ENCODE measurements at regions not wholly inside any gene's neighbourhood (a gene's known extent, or its start where the extent isn't known, plus 50 kb on each side); places are given as distances from the start of the nearest gene placed in this dataset.

DNA sequence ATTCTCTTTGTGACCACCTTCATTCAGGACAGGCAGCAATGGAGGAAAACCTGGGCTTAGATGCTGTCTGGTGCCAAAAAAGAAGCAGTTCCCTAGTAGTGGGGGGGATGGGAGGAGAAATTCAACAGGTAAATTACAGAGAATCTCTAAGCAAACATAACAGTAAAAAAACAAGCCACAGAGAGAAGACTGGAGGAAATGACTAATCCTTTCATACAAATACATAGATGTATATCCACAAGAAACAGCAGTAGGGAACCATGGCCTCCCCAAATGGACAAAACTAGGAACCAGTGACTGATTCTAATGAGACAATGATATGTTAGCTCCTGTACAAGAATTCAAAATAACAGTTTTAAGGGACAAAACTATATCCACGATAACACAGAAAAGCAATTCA, 513.0 kb downstream of the NAV3 start:
- WGBS, 5 donors, result 79 to 91% (median 90%) methylated on average over 1 of the region's 1 CpG
- DNase-seq, result no peak

DNA sequence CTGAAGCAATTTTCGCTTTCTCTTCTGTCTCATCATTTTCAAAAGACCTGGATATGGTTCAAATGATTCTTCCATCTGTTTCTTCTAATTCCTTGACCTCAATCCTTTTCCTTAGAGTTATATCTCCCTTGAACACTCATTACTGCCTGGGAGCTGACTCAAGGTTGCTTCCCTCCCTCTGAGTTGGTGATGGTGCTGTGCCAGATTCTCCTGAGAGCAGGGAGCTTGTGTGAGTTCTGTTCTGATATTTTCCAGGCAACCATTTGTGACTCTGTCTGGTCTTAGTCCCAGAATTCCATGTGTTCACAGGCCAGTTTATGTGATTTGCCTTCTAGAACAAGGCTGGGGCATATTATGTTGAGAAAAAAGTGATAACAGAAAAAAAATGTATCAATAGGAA, 505.1 kb upstream of the SYT1 start:
- Histone ChIP-seq H3K27me3 (replicated peaks in 1 of 7) (no peaks in the 10 kb centered on the region), H3K9me3 (no peaks in the 10 kb centered on the region), H3K4me3 (no peak overlapping the region), H3K4me1 (no peaks in the 10 kb centered on the region), H3K36me3 (no peaks in the 10 kb centered on the region), H3K27ac (no peak overlapping the region)
- WGBS, 5 donors, result 47 to 81% (median 59%) methylated on average over 1 of the region's 1 CpG
- TF ChIP-seq, protein P1, sequence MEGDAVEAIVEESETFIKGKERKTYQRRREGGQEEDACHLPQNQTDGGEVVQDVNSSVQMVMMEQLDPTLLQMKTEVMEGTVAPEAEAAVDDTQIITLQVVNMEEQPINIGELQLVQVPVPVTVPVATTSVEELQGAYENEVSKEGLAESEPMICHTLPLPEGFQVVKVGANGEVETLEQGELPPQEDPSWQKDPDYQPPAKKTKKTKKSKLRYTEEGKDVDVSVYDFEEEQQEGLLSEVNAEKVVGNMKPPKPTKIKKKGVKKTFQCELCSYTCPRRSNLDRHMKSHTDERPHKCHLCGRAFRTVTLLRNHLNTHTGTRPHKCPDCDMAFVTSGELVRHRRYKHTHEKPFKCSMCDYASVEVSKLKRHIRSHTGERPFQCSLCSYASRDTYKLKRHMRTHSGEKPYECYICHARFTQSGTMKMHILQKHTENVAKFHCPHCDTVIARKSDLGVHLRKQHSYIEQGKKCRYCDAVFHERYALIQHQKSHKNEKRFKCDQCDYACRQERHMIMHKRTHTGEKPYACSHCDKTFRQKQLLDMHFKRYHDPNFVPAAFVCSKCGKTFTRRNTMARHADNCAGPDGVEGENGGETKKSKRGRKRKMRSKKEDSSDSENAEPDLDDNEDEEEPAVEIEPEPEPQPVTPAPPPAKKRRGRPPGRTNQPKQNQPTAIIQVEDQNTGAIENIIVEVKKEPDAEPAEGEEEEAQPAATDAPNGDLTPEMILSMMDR (IDR thresholded peaks at IDR 0.05 in 8 of 11, conservative IDR thresholded peaks at IDR 0.05 in 3 of 11), result no peak
- TF ChIP-seq POLR2AphosphoS5 (IDR thresholded peaks at IDR 0.05) (no peak), POLR2A (IDR thresholded peaks at IDR 0.05) (no peak)
- intact Hi-C loops (cut with DNase I; ENCODE audit: low total_unique reads), result no loop called here
- no peak for DNase-seq

More for the DNA sequence above, 513.0 kb downstream of the NAV3 start:
- intact Hi-C loops (cut with DNase I; ENCODE audit: low total_unique reads), result no loop called here
- no peak for TF ChIP-seq POLR2A (IDR thresholded peaks at IDR 0.05)
- H3K9me3 ChIP-seq, result peaks cover 0 to 47% (median 24%) of the 10 kb centered on the region in 8 donors
- no peak overlapping the region for H3K27ac ChIP-seq
- H3K36me3 ChIP-seq, result no peaks in the 10 kb centered on the region
- H3K4me1 ChIP-seq, result no peaks in the 10 kb centered on the region
- no peaks in the 10 kb centered on the region for H3K27me3 ChIP-seq (replicated peaks in 1 of 7)
- no peak overlapping the region for H3K4me3 ChIP-seq

DNA sequence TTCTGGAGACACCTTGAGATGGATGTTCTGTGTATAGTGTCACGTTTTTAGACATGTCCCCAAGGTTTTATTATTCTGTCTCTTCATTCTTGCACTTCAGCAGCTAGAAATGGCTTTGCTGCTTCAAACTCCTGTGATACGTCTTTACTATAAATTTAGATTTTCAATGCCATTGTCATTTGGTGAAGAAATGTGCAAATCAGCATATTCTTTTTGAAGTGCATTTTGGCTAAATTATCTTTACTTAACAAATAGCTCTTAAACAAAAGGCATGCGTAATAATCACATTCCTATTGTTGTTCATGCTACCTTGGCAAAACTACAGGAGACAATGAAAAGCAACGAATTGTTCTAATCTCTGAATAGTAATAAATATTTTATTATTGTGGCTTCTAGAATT, 502.9 kb upstream of the SYT1 start:
- no peak overlapping the region for H3K4me3 ChIP-seq
- peaks cover 0 to 7% (median 0%) of the 10 kb centered on the region in 8 donors for H3K9me3 ChIP-seq
- 48 to 83% (median 73%) methylated on average over 4 of the region's 4 CpGs for WGBS, 5 donors

DNA sequence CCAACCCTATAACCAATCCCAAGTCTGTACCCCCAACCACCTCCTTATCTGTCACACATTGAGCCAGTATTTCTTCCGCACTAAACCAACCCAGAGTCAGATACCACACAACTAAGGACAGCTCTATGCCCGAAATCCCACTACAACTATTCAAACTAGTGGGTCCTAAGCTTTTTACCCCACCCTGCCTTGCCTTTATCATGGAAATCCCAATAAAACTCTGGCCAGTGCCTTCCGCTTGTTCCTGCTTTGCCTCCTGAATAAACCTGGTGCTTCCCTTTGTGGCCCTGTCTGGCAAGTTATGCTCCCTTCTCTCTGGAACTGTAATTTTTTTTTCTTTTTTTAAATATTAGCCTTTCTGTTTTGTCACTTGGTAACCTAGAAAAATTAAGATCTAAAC, 493.3 kb upstream of the SYT1 start:
- Histone ChIP-seq H3K36me3 (no peaks in the 10 kb centered on the region), H3K27ac (no peak overlapping the region), H3K4me1 (no peaks in the 10 kb centered on the region), H3K4me3 (no peak overlapping the region), H3K27me3 (replicated peaks in 1 of 7) (no peaks in the 10 kb centered on the region), H3K9me3 (peaks cover 0 to 11% (median 0%) of the 10 kb centered on the region in 8 donors)
- TF ChIP-seq, protein P1 (IDR thresholded peaks at IDR 0.05 in 8 of 11, conservative IDR thresholded peaks at IDR 0.05 in 3 of 11), result no peak
- no peak for TF ChIP-seq POLR2A (IDR thresholded peaks at IDR 0.05)
- no peak for TF ChIP-seq POLR2AphosphoS5 (IDR thresholded peaks at IDR 0.05)
- 82 to 95% (median 85%) methylated on average over 3 of the region's 3 CpGs for WGBS, 5 donors
- intact Hi-C loops (cut with DNase I; ENCODE audit: low total_unique reads), result no loop called here
- DNase-seq, result no peak

More for the DNA sequence above, 502.9 kb upstream of the SYT1 start:
- H3K4me1 ChIP-seq, result no peaks in the 10 kb centered on the region
- no peak overlapping the region for H3K27ac ChIP-seq
- H3K27me3 ChIP-seq (replicated peaks in 1 of 7), result no peaks in the 10 kb centered on the region
- DNase-seq, result no peak
- intact Hi-C loops (cut with DNase I; ENCODE audit: low total_unique reads), result no loop called here
- H3K36me3 ChIP-seq, result no peaks in the 10 kb centered on the region
- TF ChIP-seq POLR2AphosphoS5 (IDR thresholded peaks at IDR 0.05) (no peak), POLR2A (IDR thresholded peaks at IDR 0.05) (no peak)
- TF ChIP-seq, protein P1 (IDR thresholded peaks at IDR 0.05 in 8 of 11, conservative IDR thresholded peaks at IDR 0.05 in 3 of 11), result no peak

DNA sequence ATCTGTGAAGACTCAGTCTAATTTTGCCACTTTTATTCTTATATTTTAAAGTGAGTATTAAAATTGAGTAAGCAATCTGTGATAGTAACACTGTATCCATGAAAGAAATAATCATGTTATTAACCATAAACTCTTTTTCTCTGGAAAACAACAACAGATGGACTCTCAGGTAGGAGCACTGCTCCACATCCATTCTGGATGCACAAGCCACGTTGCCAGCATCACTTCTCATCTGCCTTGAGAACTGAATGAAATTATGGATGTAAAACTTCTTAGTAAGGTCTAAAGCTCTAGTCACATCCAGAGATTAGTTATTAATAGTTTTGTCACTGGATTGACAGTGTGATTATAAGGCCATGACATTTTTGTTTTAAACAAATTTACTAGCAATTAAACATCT, 489.1 kb upstream of the SYT1 start:
- TF ChIP-seq POLR2AphosphoS5 (IDR thresholded peaks at IDR 0.05) (no peak), POLR2A (IDR thresholded peaks at IDR 0.05) (no peak)
- TF ChIP-seq, protein P1 (IDR thresholded peaks at IDR 0.05 in 8 of 11, conservative IDR thresholded peaks at IDR 0.05 in 3 of 11), result no peak
- 45 to 65% (median 48%) methylated on average over 1 of the region's 1 CpG for WGBS, 5 donors
- H3K27me3 ChIP-seq (replicated peaks in 1 of 7), result no peaks in the 10 kb centered on the region
- H3K9me3 ChIP-seq, result peaks cover 0 to 34% (median 22%) of the 10 kb centered on the region in 8 donors
- no peak for DNase-seq
- intact Hi-C loops (cut with DNase I; ENCODE audit: low total_unique reads), result no loop called here
- no peaks in the 10 kb centered on the region for H3K36me3 ChIP-seq
- no peak overlapping the region for H3K27ac ChIP-seq
- H3K4me1 ChIP-seq, result no peaks in the 10 kb centered on the region
- no peak overlapping the region for H3K4me3 ChIP-seq

Measured in spleen (tissue), 11 donors.